GM12878 (cell line): ENCODE measurements at regions not wholly inside any gene's neighbourhood (a gene's known extent, or its start where the extent isn't known, plus 50 kb on each side); places are given as distances from the start of the nearest gene placed in this dataset.

ENCODE experiments used
- EZH2 ChIP-seq: IDR thresholded peaks from 2 replicates; pipeline ENCODE4 v1.6.1; 2012; ENCODE audit warnings: low read depth, mild to moderate bottlenecking, control low read depth, inconsistent platforms, low read length, borderline replicate concordance; ENCODE audit not compliant: control insufficient read depth
- NR2C2 ChIP-seq: IDR thresholded peaks from 2 replicates; pipeline ENCODE4 v1.6.1; 2011; ENCODE audit warnings: borderline replicate concordance, low read depth; ENCODE audit not compliant: control insufficient read depth, insufficient read length

- TF ChIP-seq EZH2 (no peak), NR2C2 (no peak)
Observed at GRCh38 chr5:2658447-2658846, 93.0 kb downstream of the IRX2 start.
